Heart right ventricle (tissue), 16 donors: ENCODE measurements at regions not wholly inside any gene's neighbourhood (a gene's known extent, or its start where the extent isn't known, plus 50 kb on each side); places are given as distances from the start of the nearest gene placed in this dataset.

ENCODE experiments used
- ATAC-seq, 8 donors: fragments of 200-7000 bp; cut with Tn5 transposase; one replicate each; pipeline ENCODE4 v1.9.1; 2020; ENCODE audit warnings: mild to moderate bottlenecking in 8 of 8, moderate library complexity in 8 of 8, moderate number of reproducible peaks in 1 of 8
- DNase-seq, 2 donors: peaks; one replicate each; pipeline ENCODE4 v3.0.0-alpha.2; 2020
- H3K27ac ChIP-seq, 10 donors: fragments of 200-600 bp; sonication (generic) in 2 of 10; one replicate each; pipeline versions ENCODE4 v1.5.0 to v1.8.0; 2020 to 2022; ENCODE audit warnings: mild to moderate bottlenecking in 3 of 10
- H3K27me3 ChIP-seq, 7 donors: fragments of 200-600 bp; one replicate each; pipeline ENCODE4 v1.8.0; 2021 to 2022; ENCODE audit warnings: mild to moderate bottlenecking in 2 of 7
- H3K36me3 ChIP-seq, 9 donors: fragments of 200-600 bp; sonication (generic) in 1 of 9; one replicate each; pipeline versions ENCODE4 v1.5.0 to v1.8.0; 2020 to 2022; ENCODE audit warnings: mild to moderate bottlenecking in 2 of 9
- H3K4me1 ChIP-seq, 9 donors: fragments of 200-600 bp; sonication (generic) in 1 of 9; one replicate each; pipeline versions ENCODE4 v1.5.0 to v1.8.0; 2020 to 2022; ENCODE audit warnings: mild to moderate bottlenecking in 4 of 9
- H3K4me3 ChIP-seq, 10 donors: fragments of 200-600 bp; sonication (generic) in 2 of 10; one replicate each; pipeline versions ENCODE4 v1.5.0 to v1.8.0; 2020 to 2022; ENCODE audit warnings: mild to moderate bottlenecking in 7 of 10, moderate library complexity in 2 of 10
- H3K9me3 ChIP-seq, 11 donors: fragments of 200-600 bp in 10 of 11; sonication (generic) in 2 of 11; one replicate each; pipeline versions ENCODE4 v1.5.0 to v1.8.0; 2013 to 2022; ENCODE audit warnings: mild to moderate bottlenecking in 2 of 11, control low read depth in 1 of 11, moderate library complexity in 1 of 11
- WGBS, 2 donors: extraction: QIAGEN DNeasy Blood & Tissue Kit; methylation state at CpG; one replicate each; pipeline ENCODE4 v1.1.7; 2013; ENCODE audit warnings: inconsistent platforms in 1 of 2; 5-methylcytosine and 5-hydroxymethylcytosine counted together
- intact Hi-C, 10 donors: fragments of 100-400 bp; cut with DNase I; formaldehyde crosslinking; loops; one replicate each; pipeline versions ENCODE4 v1.11.1 to v1.14.2; 2022
- TF ChIP-seq, protein P1 (sequence below), 9 donors: fragments of 200-600 bp; sonication (generic) in 2 of 9; IDR thresholded peaks; one replicate each; pipeline versions ENCODE4 v1.5.0 to v1.8.0; 2021 to 2022; ENCODE audit warnings: antibody characterized with exemption in 9 of 9, mild to moderate bottlenecking in 5 of 9, moderate library complexity in 1 of 9
- donor health status: Arrhythmogenic right ventricular cardiomyopathy.
- donor health status: ischemic (EF 13 %, LVEDD 7.1; RV severe dilation, severe dysfunction).
- donor health status: healthy with polysubstance abuse.
- donor health status: DM: no; HTN: yes; CAD: no.
- donor health status: DM: no; HTN: no; CAD: no.
- donor health status: ischemic (EF 25% LVEDD 6.9; RV normal size, moderate dysfunction).
- donor health status: ischemic (EF 25% LVEDD 5.7; RV mildly dilated, moderate dysfunction).
- donor health status: healthy.
- donor health status: DM: yes; HTN: yes; CAD: no.
- donor health status: Ischemic cardiomyopathy.
- donor health status: ischemic (EF 35%, LVEDD 5.7; RV mildly dilated, moderate dysfunction).
- donor health status: nonischemic (EF 11% LVEDD 7.7; RV severe dilation, severe dysfunction).
- donor health status: DM: yes; HTN: yes; CAD: no.
- donor health status: PGD.
- donor health status: ischemic (EF 29% LVEDD 5.4; RV normal size, mild dysfunction).
- donor health status: nonischemic (EF 23%, LVEDD 6.1; RV moderate dilation, normal function).

DNA sequence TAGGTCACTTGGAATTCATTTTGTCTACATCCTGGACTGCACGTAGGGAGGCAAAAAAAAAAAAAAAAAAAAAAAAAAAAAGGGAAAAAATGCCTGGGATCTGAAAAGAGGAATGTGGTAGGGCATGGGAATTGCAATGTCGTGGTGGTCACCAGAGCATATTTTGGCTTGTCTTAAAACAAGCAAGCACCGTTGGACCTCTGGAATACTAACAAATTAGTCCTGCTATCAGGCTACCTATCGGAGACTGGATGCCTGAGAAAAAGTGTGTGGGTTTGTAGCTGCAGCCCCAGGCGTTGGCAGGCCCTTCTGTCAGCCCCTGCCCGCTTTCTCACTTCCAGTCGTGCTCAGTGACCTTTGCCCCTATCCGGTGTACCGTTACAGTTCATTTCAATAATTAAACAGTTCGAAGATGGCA is 588.5 kb upstream of the ZEB2 start:
- no peak overlapping the region for H3K4me3 ChIP-seq
- TF ChIP-seq, protein P1, sequence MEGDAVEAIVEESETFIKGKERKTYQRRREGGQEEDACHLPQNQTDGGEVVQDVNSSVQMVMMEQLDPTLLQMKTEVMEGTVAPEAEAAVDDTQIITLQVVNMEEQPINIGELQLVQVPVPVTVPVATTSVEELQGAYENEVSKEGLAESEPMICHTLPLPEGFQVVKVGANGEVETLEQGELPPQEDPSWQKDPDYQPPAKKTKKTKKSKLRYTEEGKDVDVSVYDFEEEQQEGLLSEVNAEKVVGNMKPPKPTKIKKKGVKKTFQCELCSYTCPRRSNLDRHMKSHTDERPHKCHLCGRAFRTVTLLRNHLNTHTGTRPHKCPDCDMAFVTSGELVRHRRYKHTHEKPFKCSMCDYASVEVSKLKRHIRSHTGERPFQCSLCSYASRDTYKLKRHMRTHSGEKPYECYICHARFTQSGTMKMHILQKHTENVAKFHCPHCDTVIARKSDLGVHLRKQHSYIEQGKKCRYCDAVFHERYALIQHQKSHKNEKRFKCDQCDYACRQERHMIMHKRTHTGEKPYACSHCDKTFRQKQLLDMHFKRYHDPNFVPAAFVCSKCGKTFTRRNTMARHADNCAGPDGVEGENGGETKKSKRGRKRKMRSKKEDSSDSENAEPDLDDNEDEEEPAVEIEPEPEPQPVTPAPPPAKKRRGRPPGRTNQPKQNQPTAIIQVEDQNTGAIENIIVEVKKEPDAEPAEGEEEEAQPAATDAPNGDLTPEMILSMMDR (IDR thresholded peaks at IDR 0.05): no peak
- peak overlapping the region in 2 of 10 donors; percentile 19 to 36 for H3K27ac ChIP-seq
- H3K36me3 ChIP-seq: no peaks in the 10 kb centered on the region
- no peaks in the 10 kb centered on the region for H3K27me3 ChIP-seq
- intact Hi-C loops: no loop called here
- ATAC-seq (peak in 1 of 8 donors; percentile 20), DNase-seq (no peak)
- peaks cover 0 to 3% (median 0%) of the 10 kb centered on the region in 9 donors for H3K4me1 ChIP-seq
- H3K9me3 ChIP-seq: peaks cover 0 to 3% (median 0%) of the 10 kb centered on the region in 11 donors
- 72 to 83% methylated on average over 10 of the region's 10 CpGs for WGBS, 2 donors

DNA sequence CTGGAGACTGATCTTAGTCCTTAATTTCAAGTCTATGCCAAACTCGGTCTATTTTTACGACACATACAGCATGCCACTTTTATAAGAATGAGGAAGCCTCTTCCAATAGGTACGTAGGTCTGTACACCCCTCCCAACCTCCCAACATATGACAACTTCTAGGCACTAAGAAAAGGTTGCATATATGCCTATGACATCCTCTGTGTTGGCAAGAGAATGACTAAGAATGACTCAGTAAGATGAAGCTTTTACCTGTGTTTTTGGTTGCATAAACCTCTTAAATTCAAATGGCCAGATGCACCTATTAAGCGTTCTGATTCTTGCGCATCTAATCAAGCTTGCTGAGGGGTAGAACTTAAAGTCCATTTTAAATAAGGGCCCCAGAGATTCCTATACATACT is 586.4 kb upstream of the ZEB2 start:
- 94 to 96% methylated on average over 5 of the region's 5 CpGs for WGBS, 2 donors
- Histone ChIP-seq H3K4me3 (no peak overlapping the region), H3K9me3 (peaks cover 0 to 1% (median 0%) of the 10 kb centered on the region in 11 donors), H3K36me3 (no peaks in the 10 kb centered on the region), H3K27me3 (no peaks in the 10 kb centered on the region), H3K27ac (no peak overlapping the region), H3K4me1 (no peaks in the 10 kb centered on the region)
- DNase-seq (no peak), ATAC-seq (no peak)
- TF ChIP-seq, protein P1 (IDR thresholded peaks at IDR 0.05): no peak
- intact Hi-C loops: no loop called here

DNA sequence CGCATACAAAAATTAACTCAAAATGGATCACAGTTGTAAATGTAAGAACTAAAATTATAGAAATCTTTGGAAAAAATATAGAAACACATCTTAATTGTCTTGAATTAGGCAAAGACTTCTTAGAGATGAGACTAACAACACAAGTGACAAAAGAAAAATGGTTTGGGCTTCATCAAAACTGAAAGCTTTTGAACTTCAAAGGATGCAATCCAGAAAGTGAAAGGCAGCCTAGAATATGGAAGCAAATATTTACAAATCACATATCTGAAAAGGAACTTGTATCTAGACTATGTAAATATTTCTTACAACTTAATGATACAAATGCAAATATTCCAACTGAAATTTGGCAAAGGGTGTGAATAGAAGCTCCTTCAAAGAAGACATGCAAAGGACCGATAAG is 582.8 kb upstream of the ZEB2 start:
- ATAC-seq (no peak), DNase-seq (no peak)
- H3K36me3 ChIP-seq: no peaks in the 10 kb centered on the region
- TF ChIP-seq, protein P1 (IDR thresholded peaks at IDR 0.05): no peak
- no peak overlapping the region for H3K4me3 ChIP-seq
- H3K27me3 ChIP-seq: no peaks in the 10 kb centered on the region
- no peaks in the 10 kb centered on the region for H3K9me3 ChIP-seq
- WGBS, 2 donors: 93 to 95% methylated on average over 2 of the region's 2 CpGs
- H3K4me1 ChIP-seq: peaks cover 0 to 10% (median 0%) of the 10 kb centered on the region in 9 donors
- H3K27ac ChIP-seq: no peak overlapping the region
- intact Hi-C loops: no loop called here

DNA sequence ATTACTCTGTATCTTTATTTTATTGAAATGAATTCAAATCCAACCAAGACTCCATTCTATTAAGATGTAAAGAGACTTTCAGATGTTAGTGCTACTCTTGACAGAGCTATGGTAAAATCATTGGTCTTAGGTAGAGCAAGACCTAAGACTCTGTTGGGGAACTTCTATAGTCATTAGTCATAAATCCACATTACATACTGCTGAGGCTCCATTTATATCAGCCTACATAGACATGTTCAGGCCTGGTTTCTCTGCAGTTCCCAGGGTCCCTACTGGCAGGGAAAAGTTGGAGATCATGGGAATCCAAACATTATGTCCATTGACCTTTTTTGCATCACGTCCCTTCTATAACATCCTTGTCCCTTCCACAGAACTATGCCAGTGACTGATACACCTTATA is 580.4 kb upstream of the ZEB2 start:
- H3K9me3 ChIP-seq: no peaks in the 10 kb centered on the region
- ATAC-seq: no peak

More for the DNA sequence above, 580.4 kb upstream of the ZEB2 start:
- no peaks in the 10 kb centered on the region for H3K36me3 ChIP-seq
- TF ChIP-seq, protein P1 (IDR thresholded peaks at IDR 0.05): no peak
- intact Hi-C loops: no loop called here
- DNase-seq: no peak
- H3K4me1 ChIP-seq: peaks cover 0 to 20% (median 0%) of the 10 kb centered on the region in 9 donors
- H3K27me3 ChIP-seq: no peaks in the 10 kb centered on the region
- no peak overlapping the region for H3K4me3 ChIP-seq
- 92 to 95% methylated on average over 1 of the region's 1 CpG for WGBS, 2 donors
- no peak overlapping the region for H3K27ac ChIP-seq
